CD4-positive, alpha-beta T cell treated with Interleukin-15 for 4 hours (primary cell): ENCODE measurements at regions not wholly inside any gene's neighbourhood (a gene's known extent, or its start where the extent isn't known, plus 50 kb on each side); places are given as distances from the start of the nearest gene placed in this dataset.

Source experiments
- DNase-seq: peaks from one replicate; pipeline ENCODE4 v3.0.0-alpha.2; 2020; ENCODE audit warnings: low spot score

GRCh38 chr3:22893101-22893500 is 310.0 kb upstream of the UBE2E2 start:
- DNase-seq = no peak

- DNase-seq = no peak
These were observed 309.3 kb upstream of the UBE2E2 start for GRCh38 chr3:22893644-22894325.

- DNase-seq = no peak
These were observed 308.3 kb upstream of the UBE2E2 start for GRCh38 chr3:22894865-22895264.

DNA sequence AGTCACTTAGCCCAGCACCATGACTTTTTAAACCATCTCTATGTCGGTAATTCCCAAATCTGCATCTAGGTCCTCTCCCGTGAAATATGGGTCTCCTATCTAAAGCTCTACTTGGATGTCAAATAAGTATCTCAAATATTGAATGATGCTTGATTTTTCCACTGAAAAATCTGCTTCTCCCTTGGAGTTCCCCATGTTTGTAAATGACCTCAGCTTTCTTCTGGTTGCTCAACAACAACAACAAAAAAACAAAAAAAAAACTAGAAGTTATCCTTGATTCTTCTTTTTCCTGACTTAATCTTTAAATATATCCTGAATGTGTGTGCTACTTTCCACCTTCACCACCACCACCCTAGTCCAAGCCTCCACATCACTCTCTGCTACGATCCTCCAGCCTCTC is 307.5 kb upstream of the UBE2E2 start:
- DNase-seq = no peak

GRCh38 chr3:22898558-22898957 is 304.6 kb upstream of the UBE2E2 start:
- DNase-seq = no peak

GRCh38 chr3:22899441-22899840 is 303.7 kb upstream of the UBE2E2 start:
- DNase-seq = no peak

DNA sequence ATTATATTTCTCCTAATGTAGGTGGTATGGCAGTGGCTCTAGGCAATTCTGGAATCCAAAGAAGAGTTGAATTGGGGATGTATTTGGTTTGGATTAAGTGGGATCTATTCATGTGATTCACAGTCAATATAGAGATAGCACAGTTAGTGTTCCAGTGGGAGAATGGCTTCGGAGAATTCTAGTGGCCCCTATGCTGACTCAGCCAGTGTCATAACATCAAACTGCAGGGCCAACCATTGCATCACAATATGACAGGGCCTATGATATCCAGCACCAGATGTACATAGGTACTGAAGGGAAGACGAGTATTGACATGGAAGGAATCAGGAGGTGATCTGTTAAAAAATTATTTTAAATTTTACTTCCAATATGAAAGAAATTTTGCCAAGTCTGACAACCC is 302.8 kb upstream of the UBE2E2 start:
- DNase-seq = no peak

DNA sequence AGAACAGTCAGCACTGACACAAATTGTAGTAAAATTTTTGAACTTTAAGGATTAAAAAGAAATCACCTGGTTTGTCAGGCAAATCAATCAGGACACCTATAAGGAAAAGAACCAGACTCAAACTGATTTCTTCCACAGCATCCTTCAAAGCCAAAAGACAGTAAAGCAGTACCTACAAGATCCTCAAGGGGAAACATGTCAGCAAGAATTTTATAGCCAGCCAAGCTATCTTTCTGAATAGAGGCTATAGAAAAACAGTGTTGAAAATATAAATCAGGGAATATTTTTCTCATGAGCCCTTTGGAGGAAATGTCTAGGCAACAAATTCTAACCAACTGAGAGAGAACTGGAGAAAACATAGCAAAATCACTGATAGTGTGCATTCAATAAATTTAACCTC is 301.4 kb upstream of the UBE2E2 start:
- DNase-seq = no peak

- no peak for DNase-seq
These were observed 295.9 kb upstream of the UBE2E2 start for GRCh38 chr3:22907161-22907780.

GRCh38 chr3:22907796-22908195 is 295.3 kb upstream of the UBE2E2 start:
- no peak for DNase-seq

DNA sequence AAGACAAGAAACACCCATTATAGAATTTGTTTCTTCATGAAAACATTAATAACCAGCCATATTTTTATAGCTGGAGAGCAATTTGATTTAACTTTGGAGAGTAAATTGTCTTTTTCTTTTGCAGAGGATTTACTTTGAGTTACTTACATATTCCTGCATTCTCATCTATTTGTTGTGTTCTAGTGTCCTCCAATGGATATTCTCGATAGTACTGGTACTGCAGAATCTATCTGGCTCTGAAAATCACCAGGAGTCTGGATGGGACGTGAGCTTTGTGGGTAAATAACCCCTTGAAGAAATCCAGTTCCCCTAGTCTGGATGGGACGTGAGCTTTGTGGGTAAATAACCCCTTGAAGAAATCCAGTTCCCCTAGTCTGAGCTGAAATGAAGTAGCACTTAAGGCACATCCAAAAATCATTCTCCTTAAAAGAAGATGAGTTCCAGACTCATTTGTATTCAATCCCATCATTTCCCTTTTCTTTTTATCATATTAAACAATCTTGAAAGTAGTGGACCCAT is 294.1 kb upstream of the UBE2E2 start:
- DNase-seq = no peak

DNA sequence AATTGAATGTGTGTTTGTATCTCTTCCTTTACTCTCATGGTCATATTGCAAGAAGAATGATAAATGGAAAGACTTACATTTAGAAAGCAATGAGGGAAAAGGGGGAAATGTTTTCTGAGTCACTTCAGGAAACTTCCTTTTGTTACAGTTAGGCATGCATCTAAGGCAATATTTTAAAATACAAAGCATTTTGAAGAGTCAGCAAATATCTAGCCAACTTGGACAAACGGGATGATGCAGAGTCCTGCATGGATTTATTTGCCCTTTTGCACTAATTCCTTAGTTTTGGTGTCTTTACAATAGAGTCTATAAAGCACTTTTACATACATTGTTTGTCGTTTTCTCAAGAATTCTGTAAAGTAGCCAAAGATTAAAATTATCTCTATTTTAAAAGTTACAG is 286.2 kb upstream of the UBE2E2 start:
- no peak for DNase-seq

DNA sequence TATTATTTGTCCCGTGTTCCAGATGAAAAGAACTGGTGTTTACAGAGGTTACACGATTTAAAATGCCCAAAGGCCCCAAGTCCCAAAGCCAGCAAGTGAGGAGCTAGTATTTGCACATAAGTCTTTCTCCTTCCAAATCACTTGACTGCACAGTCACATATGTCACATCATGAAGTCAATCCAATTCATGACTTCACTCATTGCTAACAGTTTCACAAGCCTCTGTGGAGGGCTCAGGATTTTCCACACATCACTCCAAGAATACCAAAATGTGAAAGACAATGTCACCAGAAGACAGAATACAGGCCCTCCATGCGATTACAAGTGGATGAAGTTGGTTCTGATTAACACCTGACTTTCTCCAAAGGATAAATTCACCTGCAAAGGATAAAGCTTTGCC is 283.1 kb upstream of the UBE2E2 start:
- DNase-seq = no peak

GRCh38 chr3:22922317-22922716 is 280.8 kb upstream of the UBE2E2 start:
- DNase-seq = no peak

GRCh38 chr3:22923711-22924110 is 279.4 kb upstream of the UBE2E2 start:
- DNase-seq = no peak

GRCh38 chr3:22928216-22929110 is 274.7 kb upstream of the UBE2E2 start:
- DNase-seq = no peak

DNA sequence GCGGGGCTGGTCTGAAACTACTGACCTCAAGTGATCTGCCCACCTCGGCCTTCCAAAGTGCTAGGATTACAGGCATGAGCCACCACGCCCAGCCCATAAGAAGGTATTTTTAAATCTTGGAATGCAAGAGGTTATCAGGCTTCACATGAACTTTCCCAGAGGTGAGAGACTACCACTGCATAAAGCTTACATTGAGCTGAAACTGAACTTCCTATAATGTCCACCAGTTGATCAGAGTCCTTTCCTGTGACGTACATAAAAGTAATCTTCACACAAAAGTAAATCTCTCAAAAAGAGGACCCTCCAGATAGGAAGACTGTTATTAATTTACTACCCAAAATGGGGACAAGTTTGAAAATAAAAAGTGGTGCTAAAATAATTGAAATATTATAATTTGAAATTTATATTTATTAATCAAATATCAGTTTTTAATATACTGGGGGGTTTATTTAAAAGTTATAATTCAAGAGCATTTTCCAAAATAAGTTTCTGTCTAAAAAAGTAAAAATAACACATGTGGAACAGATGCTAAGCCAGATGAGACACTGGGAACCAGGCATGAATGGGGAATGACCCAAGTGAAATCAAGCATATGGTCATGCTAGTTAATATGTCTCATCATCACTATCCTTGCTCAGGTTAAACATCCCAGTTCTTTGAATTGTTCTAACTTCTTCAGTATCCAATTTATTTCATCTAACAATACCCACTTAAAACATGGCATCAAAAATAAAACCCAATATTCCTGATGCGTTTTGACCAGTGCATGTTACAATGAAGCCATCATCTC is 269.9 kb upstream of the UBE2E2 start:
- no peak for DNase-seq

DNA sequence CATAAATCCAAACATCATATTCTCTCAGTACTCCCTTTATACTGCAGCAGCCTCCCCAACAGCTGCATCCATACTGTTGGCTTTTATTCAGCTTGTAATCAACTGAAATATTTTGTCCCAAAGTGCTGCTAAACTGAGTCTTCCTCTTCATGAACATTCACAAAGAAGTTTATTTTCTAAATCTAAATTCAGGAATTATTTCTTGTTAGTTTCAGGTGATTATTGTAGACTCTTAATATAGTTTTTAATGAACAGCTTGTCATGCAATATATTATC is 269.3 kb upstream of the UBE2E2 start:
- DNase-seq = no peak

DNA sequence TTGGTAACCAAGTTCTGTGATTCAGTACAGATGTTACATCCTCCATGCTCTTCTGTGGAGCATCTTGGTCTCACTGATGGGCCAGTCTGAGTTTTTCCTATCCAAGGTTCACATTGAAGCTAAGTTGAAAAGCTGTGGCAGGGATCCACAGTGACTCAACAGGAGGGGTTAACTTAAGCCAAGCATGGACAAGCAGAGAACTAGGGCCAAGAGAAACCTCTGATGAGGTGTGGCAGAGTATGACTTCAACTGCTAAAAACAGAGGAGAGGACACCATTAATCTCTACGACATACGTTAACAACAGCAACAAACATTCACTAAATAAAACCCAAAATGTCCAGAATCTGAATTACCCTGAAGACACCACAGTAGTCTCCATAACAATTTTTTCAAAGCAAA is 268.1 kb upstream of the UBE2E2 start:
- no peak for DNase-seq

DNA sequence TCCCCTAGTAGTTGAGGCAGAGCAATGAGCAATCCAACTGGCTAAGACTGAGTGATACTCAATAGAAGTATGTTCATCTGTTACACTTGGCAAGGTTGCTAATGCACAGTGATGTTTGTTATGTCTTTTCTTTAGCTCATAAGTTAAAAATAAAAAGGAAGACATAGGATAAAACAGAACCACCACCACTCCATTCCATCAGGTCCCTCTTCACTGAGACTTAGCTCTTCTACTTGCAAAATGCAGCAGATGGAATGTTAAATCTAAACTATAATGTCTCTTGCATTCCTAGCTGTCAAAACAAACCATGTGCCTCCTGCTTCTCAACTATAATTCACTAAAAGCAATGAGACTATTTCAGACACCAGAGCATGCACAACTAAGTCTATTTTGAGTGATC is 265.6 kb upstream of the UBE2E2 start:
- DNase-seq = no peak

- no peak for DNase-seq
These were observed 264.4 kb upstream of the UBE2E2 start for GRCh38 chr3:22938739-22939138.

- DNase-seq = no peak
These were observed 263.8 kb upstream of the UBE2E2 start for GRCh38 chr3:22939349-22939748.
